ENCODE measurements at regions not wholly inside any gene's neighbourhood (a gene's known extent, or its start where the extent isn't known, plus 50 kb on each side); places are given as distances from the start of the nearest gene placed in this dataset.

GRCh38 chr11:10986006-10986405, 128.2 kb upstream of the ZBED5 start:
- H3K9me3 ChIP-seq, result no peaks in the 10 kb centered on the region
- no peak for ATAC-seq (ENCODE audit: insufficient number of reproducible peaks, low FRiP score, low read depth)
- TF ChIP-seq CTCF (IDR thresholded peaks at IDR 0.05), result no peak
- no peaks in the 10 kb centered on the region for H3K36me3 ChIP-seq
- no peak for DNase-seq (ENCODE audit: low spot score)
- no peaks in the 10 kb centered on the region for H3K4me1 ChIP-seq (ENCODE audit: control insufficient read depth in 1 of 2, low read depth in 2 of 2)
- H3K4me3 ChIP-seq, result no peak overlapping the region
- no peak overlapping the region for H3K27ac ChIP-seq
- H3K27me3 ChIP-seq (replicated peaks; ENCODE audit: insufficient read depth), result no peaks in the 10 kb centered on the region

GRCh38 chr11:10984742-10985141, 126.9 kb upstream of the ZBED5 start:
- Histone ChIP-seq H3K27me3 (replicated peaks; ENCODE audit: insufficient read depth) (no peaks in the 10 kb centered on the region), H3K4me1 (ENCODE audit: control insufficient read depth in 1 of 2, low read depth in 2 of 2) (no peaks in the 10 kb centered on the region), H3K36me3 (no peaks in the 10 kb centered on the region), H3K27ac (no peak overlapping the region), H3K9me3 (no peaks in the 10 kb centered on the region), H3K4me3 (no peak overlapping the region)
- ATAC-seq (ENCODE audit: insufficient number of reproducible peaks, low FRiP score, low read depth) (no peak), DNase-seq (ENCODE audit: low spot score) (no peak)
- no peak for TF ChIP-seq CTCF (IDR thresholded peaks at IDR 0.05)

GRCh38 chr11:10984250-10984649, 126.4 kb upstream of the ZBED5 start:
- ATAC-seq (ENCODE audit: insufficient number of reproducible peaks, low FRiP score, low read depth), result no peak
- Histone ChIP-seq H3K9me3 (no peaks in the 10 kb centered on the region), H3K4me3 (no peak overlapping the region), H3K4me1 (ENCODE audit: control insufficient read depth in 1 of 2, low read depth in 2 of 2) (no peaks in the 10 kb centered on the region), H3K27ac (no peak overlapping the region), H3K27me3 (replicated peaks; ENCODE audit: insufficient read depth) (no peaks in the 10 kb centered on the region), H3K36me3 (no peaks in the 10 kb centered on the region)
- TF ChIP-seq CTCF (IDR thresholded peaks at IDR 0.05), result no peak
- DNase-seq (ENCODE audit: low spot score), result no peak

GRCh38 chr11:10982704-10983510, 125.1 kb upstream of the ZBED5 start:
- DNase-seq (ENCODE audit: low spot score) (no peak), ATAC-seq (ENCODE audit: insufficient number of reproducible peaks, low FRiP score, low read depth) (no peak)
- H3K4me3 ChIP-seq, result no peak overlapping the region
- TF ChIP-seq CTCF (IDR thresholded peaks at IDR 0.05), result no peak
- no peaks in the 10 kb centered on the region for H3K36me3 ChIP-seq
- no peak overlapping the region for H3K27ac ChIP-seq
- H3K27me3 ChIP-seq (replicated peaks; ENCODE audit: insufficient read depth), result no peaks in the 10 kb centered on the region
- H3K4me1 ChIP-seq (ENCODE audit: control insufficient read depth in 1 of 2, low read depth in 2 of 2), result no peaks in the 10 kb centered on the region
- no peaks in the 10 kb centered on the region for H3K9me3 ChIP-seq

DNA sequence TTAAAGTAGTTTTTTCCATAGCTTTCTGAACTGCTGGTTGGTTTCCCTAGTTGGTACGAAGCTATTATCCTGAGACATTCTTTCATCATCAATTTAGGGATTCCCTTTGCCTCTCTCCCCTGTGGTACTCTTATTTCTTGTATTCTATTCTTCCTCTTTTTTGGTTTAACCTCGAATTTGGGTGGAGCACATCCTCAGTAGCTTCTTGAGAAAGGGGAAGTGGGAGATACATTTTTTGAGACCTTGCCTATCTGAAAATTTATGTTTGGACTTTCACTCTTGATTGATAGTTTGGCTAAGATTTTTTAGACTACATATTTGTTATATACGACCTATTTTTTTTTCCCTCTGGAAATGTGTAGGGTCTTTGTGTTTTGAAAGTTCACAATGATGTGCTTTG, 121.7 kb upstream of the ZBED5 start:
- no peak for DNase-seq (ENCODE audit: low spot score)

More for the DNA sequence above, 121.7 kb upstream of the ZBED5 start:
- ATAC-seq (ENCODE audit: insufficient number of reproducible peaks, low FRiP score, low read depth), result no peak
- H3K4me1 ChIP-seq (ENCODE audit: control insufficient read depth in 1 of 2, low read depth in 2 of 2), result no peaks in the 10 kb centered on the region
- no peaks in the 10 kb centered on the region for H3K36me3 ChIP-seq
- H3K27me3 ChIP-seq (replicated peaks; ENCODE audit: insufficient read depth), result no peaks in the 10 kb centered on the region
- no peak overlapping the region for H3K27ac ChIP-seq
- no peak for TF ChIP-seq CTCF (IDR thresholded peaks at IDR 0.05)
- no peaks in the 10 kb centered on the region for H3K9me3 ChIP-seq
- H3K4me3 ChIP-seq, result no peak overlapping the region
